Fibroblast of the conjunctiva (primary cell): ENCODE measurements at regions not wholly inside any gene's neighbourhood (a gene's known extent, or its start where the extent isn't known, plus 50 kb on each side); places are given as distances from the start of the nearest gene placed in this dataset.

Source experiments
- DNase-seq: peaks from one replicate; pipeline ENCODE4 v3.0.0-alpha.2; 2010; ENCODE audit warnings: low read depth

GRCh38 chr2:237271698-237272652 lies 142.0 kb downstream of the COL6A3 start:
- no peak for DNase-seq
